ENCODE measurements at regions not wholly inside any gene's neighbourhood (a gene's known extent, or its start where the extent isn't known, plus 50 kb on each side); places are given as distances from the start of the nearest gene placed in this dataset.

- Mint-ChIP-seq H3K4me3 (no peak overlapping the region), H3K9me3 (peaks cover 16 to 27% of the 10 kb centered on the region in 2 experiments), H3K27me3 (ENCODE audit: low read depth) (no peaks in the 10 kb centered on the region; the same call in 1 of the 2 replicates), H3K4me1 (no peaks in the 10 kb centered on the region), H3K36me3 (ENCODE audit: insufficient read depth in 1 of 3, low read depth in 3 of 3) (peaks cover 2 to 18% (median 4%) of the 10 kb centered on the region in 3 experiments; a peak in 5 of 7 replicates), H3K27ac (no peak overlapping the region)
- H4K91ac ChIP-seq (ENCODE audit: insufficient read length, low read depth, low read length) = no peak overlapping the region
- H3K27ac ChIP-seq (ENCODE audit: insufficient read length, low read depth, low read length) = no peak overlapping the region
- no peak overlapping the region for H2BK5ac ChIP-seq (ENCODE audit: insufficient read length, low read length)
- H3K79me2 ChIP-seq (ENCODE audit: insufficient read depth, low read length) = no peaks in the 10 kb centered on the region
- H3K4ac ChIP-seq (ENCODE audit: low read depth, low read length) = no peak overlapping the region
- H3K27me3 ChIP-seq (ENCODE audit: insufficient read depth, low read length) = no peaks in the 10 kb centered on the region
- no peak overlapping the region for H4K8ac ChIP-seq (replicated peaks; ENCODE audit: insufficient read length, low read depth, low read length)
- H4K5ac ChIP-seq (ENCODE audit: insufficient read length, low read depth, low read length) = no peak overlapping the region
- H3K4me1 ChIP-seq (ENCODE audit: insufficient read depth, low read length) = no peaks in the 10 kb centered on the region
- no peak overlapping the region for H3K14ac ChIP-seq (ENCODE audit: insufficient read depth, low read length)
- TF ChIP-seq CTCF (conservative IDR thresholded peaks at IDR 0.05) = no peak
- H2BK15ac ChIP-seq (ENCODE audit: low read depth, low read length) = no peak overlapping the region
- H3K9me3 ChIP-seq (ENCODE audit: control insufficient read depth, low read depth, low read length) = peaks cover 6% of the 10 kb centered on the region
- no peaks in the 10 kb centered on the region for H3K79me1 ChIP-seq (ENCODE audit: insufficient read depth, low read depth, low read length, poor library complexity, severe bottlenecking)
- H2BK120ac ChIP-seq (ENCODE audit: low read depth, low read length, poor library complexity, severe bottlenecking) = no peak overlapping the region
- no peak overlapping the region for H3K23ac ChIP-seq (ENCODE audit: insufficient read length, low read depth, low read length)
- no peak overlapping the region for H3K9ac ChIP-seq (ENCODE audit: extremely low read depth, insufficient read length, low read length)
- H4K20me1 ChIP-seq (ENCODE audit: control insufficient read depth, insufficient read depth, insufficient read length) = no peaks in the 10 kb centered on the region
- no peak overlapping the region for H2AK5ac ChIP-seq (ENCODE audit: insufficient read length, low read length)
- no peak overlapping the region for H3K18ac ChIP-seq (ENCODE audit: insufficient read length, low read depth, low read length)
- no peak for DNase-seq
- no peak overlapping the region for H3K56ac ChIP-seq (ENCODE audit: insufficient read length, low read depth, low read length)
- H2BK20ac ChIP-seq (ENCODE audit: low read depth, low read length, poor library complexity, severe bottlenecking) = no peak overlapping the region
- H2AFZ ChIP-seq (ENCODE audit: low read length) = no peak overlapping the region
- no peak overlapping the region for H3T11ph ChIP-seq (ENCODE audit: low read length)
- WGBS (ENCODE audit: extremely low coverage, insufficient read length, low lambda C conversion rate) = no CpG with 5 or more reads among the region's 2 CpGs
- no peaks in the 10 kb centered on the region for H3K23me2 ChIP-seq (ENCODE audit: insufficient read length, low read depth, low read length, poor library complexity, severe bottlenecking)
- H2BK12ac ChIP-seq (ENCODE audit: insufficient read length, low read depth, low read length) = no peak overlapping the region
- no peak overlapping the region for H3K4me2 ChIP-seq (ENCODE audit: insufficient read depth, insufficient read length, low read length)
Observed at GRCh38 chr1:166511761-166512160, 327.5 kb upstream of the POGK start.

Measured in H9 (cell line).